ENCODE measurements at regions not wholly inside any gene's neighbourhood (a gene's known extent, or its start where the extent isn't known, plus 50 kb on each side); places are given as distances from the start of the nearest gene placed in this dataset.
"Not testable (repeated sequence)": the region's sequence is repeated elsewhere in the genome, so short reads cannot be mapped to it uniquely, and the experiment has no call there.

DNA sequence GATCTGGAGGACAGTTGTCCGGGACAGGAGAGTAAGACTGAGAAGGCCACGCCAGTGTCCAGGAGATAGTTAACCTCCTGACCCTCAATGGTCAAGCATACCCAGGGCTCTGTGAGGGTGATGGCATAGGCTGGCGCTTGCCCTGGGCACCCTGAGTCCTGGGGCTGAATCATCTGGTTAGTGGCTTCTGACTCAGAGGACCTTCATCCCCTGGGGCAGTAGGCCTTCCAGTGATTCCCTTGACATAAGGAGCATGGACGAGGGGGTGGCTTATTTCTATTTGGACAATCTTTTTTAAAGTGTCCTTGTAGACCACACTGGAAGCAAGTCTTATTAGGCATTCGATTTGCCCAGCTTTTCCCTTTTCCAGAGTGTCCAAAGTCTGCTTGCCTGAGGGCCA, 108.4 kb upstream of the SHISA3 start:
- DNase-seq: not testable (repeated sequence)

DNA sequence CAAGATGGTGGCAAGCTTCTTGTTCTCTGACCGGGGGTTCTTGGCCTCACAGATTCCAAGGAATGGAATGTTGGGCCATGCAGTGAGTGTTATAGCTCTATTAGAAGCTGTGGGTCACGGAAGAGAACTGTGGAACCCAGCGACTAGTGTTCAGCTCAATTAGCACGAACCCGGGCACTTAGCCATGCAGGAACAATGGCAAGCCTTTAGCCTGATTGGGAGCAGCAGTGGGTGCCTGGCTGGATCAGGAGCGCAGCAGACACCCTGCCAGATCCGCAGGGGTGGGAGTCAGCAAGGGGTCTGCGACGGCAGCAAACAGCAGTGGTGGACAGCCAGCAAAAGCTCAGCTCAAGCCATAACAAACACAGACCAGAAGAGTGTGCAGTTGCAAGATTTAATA, 105.1 kb upstream of the SHISA3 start:
- DNase-seq: not testable (repeated sequence)

DNA sequence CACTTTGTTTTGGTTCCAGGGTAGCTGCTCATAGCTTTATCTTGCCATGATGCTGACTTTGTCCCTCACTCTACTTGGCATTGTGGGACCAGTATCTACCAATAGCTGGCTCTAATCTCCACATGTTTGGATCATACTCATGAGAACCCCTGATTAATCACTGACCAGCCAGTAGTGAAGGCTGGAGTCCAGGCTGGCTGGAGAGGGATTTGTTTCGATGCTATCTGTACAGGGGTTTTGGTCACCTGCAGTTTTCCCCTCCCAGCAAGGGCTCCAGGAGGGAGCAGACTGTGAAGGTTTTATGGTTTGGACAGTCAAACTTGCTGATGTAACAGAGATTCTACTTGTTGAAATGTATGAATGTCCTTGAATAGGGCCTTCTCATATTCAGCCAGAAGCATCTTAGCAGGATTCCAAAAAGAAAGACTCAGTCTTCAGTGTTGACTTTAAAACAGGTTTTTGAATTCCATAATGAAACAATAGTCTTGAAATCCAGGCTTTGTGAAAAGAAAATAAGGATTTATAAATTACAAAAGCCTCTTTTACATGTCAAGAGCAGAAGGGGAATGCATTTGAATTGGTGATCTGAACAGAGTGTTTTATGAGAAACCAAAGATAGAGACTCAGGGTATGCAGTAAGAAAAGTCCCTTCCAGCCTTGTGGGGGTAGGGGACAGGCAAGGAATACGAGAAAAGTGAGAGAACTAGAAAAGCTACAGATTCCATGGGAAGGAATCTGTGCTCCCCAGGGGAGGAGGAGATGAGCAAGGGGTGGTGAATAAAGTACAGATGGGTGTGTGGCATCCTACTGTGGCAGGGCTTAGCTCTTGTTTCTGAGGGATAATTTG, 103.1 kb upstream of the SHISA3 start:
- DNase-seq: no peak

DNA sequence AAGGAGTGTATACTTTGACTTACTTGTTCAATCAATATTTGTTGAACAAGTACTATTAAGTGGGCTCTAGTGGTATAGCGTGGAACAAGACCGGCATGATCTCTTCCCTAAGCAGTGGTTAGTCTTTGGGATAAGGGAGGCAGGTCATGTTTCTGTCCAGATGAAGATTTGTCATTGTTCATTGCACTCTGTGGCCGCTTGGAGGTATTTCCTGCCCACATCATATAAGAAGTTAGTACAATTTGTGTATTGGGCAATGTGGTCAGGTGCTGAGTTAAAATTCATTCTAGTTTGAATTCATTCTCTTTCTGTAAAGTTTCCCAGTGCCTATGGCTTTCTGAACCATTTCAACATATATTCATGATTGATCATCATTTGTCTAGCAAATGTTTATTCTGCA, 101.1 kb upstream of the SHISA3 start:
- DNase-seq: no peak

DNA sequence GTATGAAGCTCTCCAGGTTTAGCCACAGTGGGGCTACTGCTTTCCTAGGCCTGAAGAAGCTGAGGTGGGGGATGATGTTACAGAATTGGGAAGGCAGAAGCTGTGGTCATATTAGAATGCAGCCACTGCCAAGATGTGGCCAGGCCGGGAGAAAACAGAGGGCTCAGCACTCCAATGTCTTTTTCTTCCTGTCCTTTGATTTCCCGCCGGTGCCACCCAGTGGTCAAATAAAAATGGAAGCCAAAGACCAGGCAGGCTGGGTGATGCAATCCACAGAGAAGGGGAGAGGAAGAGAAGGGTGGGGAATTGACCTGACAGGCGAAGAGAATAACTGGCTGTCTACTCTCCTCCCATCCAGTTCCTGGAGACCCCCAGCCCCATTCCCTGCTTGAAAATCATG, 94.9 kb upstream of the SHISA3 start:
- peak; percentile 32 for DNase-seq

DNA sequence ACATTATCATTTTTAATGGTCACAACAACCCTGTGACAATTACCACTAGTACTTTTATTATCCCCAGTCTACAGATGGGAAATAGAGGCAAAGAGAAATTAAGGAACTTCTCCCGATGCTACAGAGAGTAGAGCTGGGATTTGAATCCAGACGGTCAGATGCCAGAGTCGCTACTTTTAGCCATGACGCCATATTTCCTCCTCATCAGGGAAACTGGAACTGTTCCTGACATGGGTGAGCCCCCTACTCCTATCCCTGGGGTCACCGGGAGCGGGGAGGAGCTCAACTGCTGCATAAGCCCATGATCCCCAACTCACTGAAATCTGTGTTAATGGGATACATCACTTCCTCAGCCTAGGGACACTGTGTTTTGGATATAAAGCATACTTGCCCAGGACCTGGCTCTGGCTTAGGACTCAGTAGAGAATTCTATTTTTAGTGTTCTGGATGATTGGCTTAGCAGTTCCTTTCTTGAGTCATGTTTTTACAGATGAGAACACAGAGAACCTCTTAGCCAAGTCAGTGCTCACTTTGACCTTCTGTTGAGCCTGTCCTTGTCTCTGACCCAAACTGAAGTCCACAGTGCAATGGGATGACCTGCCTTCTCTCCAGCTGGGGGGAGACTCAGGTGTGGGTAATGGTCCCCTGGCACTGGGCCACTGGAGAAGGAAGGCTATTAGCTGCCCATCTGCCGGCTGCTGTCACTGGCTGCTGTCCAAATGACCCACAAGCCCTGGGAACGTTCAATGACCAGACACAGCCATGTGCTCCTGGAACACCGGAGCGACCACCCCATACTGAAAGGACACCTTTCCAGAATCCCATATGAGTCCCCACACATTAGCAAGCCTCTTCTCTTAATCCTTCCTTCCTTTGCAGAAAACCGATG, 90.8 kb upstream of the SHISA3 start:
- no peak for DNase-seq

DNA sequence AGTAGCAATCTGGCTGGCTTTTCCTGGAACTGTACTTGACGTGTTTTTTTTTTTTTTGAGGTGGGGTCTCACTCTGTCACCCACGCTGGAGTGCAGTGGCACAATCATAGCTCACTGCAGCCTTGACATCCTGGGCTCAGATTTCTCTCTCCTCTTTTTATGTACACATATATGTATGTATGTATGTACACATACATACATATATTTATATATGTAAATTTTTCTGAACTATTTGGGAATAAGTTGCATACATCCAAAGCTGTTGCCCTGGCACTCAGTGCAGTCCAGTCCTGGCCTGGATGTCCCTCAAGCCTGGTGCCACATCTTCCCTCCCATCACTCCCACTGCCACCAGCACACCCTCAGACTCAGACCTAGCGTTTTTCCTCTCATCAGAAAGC, 89.0 kb upstream of the SHISA3 start:
- DNase-seq: no peak

DNA sequence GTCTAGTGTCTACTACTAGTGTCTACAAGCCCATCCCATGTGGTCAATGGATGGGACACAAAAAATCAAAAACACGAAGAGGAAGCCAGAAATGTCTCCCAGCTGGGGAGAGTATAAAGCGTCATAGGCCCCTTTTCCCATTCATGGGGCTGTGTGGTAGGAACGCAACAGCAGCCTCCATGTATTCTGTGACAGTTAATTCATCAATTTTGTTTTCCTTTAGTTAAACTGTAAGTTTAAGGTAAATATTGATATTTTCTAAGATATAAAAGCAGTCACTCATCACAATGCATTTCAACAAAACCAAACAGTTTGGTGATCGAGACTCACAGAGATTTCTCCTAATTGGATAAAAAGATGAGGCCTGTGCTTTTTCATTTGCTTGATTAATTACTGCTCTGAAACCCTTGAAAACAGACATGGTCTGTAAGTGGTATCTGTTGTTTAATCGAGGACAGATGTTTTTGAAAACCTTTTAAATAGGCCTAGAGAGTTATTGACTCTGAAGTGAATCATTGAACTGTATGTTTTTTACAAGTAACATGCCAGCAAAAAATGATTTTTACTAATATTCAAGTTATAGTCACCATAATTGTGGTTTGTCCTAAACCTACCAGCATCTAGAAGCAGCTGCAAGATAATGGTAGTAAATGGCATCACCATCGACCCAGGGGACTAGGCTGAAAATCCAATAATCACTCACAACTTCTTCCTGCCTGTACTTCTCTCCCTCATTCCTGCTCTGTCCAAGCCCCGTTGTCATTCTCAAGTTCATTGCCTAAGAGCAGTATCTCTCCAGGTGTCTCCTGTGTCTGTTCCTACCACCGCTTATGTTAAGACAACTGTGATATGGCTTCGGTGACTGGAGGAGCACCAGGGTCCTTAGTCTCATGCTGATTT, 87.7 kb upstream of the SHISA3 start:
- DNase-seq: no peak

DNA sequence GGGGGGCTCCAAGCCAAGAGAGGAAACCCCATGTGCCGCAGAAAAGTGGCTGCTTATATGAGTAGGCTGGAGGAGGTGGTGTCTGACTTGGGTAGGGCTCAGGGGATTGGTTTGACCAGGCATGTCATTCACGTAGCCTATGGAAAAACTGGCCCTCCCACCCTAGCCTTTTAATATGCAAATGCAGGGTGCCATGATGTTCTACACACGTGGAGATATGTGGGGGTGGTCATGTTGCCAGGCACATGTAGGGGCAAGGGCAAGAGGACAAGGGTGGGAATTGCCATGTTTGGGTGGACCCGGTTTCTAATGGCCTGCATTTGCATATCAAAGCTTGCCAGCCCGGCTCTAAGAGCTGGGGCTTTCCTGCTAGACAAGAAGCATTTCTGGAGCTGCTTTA, 86.9 kb upstream of the SHISA3 start:
- no peak for DNase-seq

DNA sequence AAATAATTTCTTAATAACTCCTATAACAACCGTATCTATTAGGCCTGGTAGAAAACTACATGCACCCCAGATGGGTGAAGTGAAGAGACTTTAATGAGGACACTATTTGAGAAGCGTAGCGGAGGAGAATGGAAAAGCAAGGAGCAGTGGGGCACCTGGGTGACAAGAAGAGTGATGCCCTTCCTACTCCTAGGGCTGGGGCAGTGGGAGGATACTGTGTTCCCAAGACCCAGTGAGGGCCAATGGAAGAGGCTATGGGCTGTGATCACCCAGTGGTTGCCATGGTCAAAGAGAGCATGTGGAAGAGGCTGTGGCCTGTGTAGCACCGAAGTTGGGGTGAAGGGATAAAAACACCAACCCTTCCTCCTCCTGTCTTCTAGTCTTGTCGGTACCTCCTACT, 86.5 kb upstream of the SHISA3 start:
- no peak for DNase-seq

DNA sequence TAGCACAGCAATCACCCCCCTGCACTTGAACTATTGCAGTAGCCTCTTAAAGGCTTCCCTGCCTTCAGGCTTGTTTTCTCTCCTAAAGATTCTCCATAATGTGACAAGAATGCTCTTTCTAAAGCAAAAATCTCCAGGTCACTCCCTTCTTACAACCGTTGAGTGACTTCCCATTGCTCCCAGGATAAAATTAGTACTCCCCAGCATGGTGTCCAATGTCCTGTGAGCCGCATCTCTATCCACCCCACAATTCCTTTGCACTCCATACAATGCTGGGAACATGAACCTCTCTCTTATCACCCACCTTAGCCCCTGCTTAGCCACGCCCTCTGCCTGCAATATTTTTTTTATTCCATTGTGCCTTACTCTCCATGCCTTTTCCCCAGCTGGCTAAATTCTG, 85.7 kb upstream of the SHISA3 start:
- DNase-seq: no peak

DNA sequence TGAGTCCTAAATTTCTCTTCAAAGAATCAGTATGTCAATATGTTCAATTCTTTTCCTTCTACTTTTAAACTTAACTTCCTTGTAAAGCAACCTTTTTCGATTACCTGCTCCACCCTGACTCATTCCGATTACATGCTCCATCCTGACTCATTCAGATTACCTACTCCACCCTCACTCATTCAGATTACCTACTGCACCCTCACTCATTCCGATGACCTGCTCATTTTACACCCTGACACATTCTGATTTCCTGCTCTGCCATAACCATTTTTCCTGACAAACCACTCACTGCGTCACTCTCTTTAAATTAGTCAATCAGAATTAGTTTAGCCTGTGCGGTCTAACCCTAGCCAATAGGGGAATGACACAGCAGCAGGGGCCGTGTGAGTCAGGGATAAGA, 83.9 kb upstream of the SHISA3 start:
- not testable (repeated sequence) for DNase-seq

DNA sequence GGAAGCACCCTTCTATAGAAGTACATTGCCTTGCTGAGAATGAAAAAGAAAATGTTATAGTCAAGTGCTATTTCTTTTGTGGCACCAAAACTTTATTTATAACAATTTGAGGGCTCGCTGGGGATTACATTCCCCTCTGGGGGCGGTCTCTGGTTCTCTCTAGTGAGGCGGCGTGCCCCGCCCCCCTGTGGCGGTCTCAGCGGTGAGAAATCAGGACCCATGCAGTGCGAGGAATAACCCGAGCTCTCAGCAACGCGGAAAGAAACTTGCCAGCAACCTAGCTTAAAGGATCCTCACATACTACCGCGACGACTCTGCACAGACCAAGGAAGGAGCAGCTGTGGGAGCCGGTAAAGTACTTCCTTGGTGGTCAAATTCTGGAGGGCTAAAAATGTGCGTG, 83.4 kb upstream of the SHISA3 start:
- DNase-seq: no peak

DNA sequence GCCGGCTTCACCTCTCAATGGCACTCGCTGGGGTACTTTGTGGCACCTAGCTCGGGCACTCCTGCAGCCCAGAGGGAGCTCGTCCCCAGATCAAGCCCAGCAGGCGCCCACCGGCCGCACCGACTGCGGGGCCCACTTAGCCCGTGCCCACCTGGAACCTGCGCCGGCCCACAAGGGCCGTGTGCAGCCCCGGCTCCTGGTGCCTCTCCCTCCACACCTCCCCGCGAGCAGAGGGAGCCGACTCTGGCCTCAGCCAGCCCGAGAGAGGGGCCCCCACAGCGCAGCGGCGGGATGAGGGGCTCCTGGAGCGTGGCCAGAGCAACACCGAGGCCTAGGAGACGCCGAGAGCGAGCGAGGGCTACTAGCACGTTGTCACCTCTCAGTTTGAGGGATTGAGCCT, 82.1 kb upstream of the SHISA3 start:
- DNase-seq: no peak

DNA sequence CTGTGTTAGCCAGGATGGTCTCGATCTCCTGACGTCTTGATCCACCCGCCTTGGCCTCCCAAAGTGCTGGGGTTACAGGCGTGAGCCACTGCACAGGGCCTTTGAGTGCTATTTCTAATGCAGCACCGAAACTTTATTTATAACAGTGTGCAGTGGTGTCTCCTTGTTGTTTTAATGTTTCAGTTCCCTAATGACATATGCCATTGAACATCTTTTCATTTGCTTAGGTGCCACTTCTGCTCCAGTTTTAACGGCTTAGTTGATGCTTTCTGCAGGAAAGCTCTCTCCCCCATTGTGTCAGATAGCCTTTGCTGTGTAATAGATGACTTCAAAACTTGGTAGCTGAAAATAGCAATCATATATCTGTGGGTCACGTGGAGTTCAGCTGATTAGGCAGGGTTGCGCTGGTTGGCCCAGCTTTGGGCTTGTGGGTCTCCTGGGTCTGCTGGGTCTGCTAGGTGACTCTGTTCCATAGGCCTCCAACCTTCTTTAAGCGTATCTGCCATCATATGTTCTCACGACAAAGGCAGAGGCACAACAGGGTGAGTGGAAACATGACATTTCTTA, 76.4 kb upstream of the SHISA3 start:
- DNase-seq: no peak

DNA sequence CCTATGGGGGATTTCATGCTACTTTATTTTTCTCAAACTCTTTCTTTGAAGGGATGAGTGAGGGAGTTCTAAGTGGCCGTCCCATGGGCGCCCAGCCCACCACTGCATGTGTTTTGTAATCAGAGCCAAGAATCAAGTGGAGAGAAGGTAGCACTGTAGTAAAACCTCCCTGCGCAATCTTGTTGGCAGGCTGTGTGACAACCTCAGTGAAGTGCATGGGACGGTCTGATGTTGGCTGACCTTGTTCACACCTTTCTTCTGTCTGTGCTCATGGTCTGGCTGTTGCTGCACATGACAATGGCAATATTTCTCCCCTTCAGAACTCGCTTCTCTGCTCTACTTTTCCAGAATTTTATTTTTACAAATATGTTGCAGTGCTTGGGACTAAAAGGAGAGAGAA, 71.2 kb upstream of the SHISA3 start:
- DNase-seq: no peak

DNA sequence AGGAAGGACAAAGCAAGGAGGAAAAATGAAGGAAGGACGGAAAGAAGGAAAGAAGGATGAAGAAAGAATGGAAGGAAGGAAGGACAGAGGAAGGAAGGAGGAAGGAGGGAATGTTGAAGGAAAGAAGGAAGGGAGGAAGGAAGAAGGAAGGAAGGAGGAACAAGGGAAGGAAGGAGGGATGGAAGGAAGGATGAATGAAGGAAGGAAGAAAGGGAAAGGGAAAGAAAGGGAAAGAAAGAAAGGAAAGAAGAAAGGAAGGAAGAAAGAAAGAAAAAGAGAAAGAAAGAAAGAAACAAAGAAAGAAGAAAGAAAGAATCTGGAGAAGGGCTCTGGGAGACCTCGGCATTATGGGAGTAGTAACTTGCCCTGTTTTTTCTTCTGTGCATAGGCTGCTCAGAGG, 70.8 kb upstream of the SHISA3 start:
- DNase-seq: no peak

DNA sequence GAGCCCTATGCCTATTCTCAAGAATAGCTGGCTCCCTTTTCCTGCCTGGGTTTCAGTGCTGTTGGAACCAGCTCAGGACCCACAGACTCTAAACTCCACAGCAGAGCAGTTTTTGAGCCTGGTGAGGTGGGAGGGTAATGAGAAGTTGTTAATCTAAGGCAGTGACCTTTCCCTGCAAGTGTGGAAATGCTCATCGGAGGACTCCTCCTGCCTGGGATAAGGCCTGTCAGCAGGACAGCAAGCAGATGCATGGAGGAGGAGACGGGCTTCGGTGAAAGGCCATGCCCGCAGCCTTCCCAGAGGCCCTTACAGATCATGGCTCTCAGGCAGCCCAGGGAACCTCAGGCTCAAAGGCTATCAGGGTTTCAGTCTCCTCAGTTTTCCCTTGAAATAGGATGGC, 70.0 kb upstream of the SHISA3 start:
- DNase-seq: no peak

DNA sequence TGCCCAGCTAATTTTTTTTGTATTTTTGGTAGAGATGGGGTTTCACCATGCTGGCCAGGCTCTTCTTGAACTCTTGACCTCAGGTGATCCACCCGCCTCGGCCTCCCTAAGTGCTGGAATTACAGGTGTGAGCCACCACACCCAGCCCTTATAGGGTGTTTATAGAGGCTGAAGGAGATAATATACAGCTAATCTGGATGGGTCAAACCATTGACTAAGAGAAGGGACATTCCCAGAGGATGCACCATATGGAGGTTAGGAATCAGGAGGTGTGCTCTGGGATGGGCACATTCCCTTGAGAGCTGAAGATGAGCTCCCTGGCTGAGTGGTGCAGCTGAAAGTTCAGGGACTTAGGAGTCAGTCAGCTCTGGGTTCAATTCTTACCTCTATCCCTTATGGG, 68.3 kb upstream of the SHISA3 start:
- DNase-seq: no peak

DNA sequence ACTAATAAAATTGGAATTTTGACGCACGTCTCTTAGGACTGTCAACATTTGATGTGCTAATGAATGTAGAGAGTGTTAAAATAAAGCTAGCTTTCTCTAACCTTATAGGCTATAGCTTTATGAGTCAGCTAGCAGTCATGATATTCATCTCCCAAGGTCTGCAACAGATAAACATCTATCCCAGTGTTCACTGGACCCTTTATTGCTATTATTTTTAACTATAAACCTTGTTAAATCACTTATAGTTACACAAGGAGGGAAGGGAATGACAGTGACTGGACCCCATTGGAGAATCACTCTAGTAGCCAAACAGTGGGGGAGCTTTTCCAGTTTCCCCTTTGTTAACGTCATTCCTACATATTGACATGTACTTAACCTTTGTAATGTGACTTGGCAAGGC, 67.9 kb upstream of the SHISA3 start:
- no peak for DNase-seq

DNA sequence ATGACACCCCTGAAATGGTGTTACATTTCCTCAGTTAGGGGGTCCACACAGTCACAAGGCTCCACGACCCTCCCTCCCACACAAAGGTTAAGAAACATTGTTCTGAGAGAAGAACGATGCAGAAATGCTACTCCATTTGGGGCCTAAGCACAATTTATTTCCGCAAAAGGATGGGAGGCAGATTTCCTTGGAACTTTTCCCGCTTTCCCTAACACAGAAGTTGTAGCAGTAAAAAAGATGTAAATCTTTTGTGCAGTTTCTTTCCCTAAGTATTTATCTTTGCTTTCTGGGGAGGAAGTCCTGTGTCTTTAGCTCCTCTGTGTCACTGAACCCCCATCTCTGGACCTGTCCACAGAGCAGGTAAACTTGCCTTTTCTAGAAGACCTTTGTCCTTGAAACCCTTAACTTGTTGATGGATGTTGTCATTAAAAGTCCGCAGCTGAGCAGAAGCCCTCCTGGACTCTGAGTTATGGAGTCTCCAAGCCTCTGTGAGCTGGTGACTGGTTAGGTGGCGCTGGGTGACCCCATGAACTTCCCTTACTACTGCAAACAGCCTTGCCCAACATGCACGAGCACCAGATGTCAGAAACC, 67.2 kb upstream of the SHISA3 start:
- no peak for DNase-seq

DNA sequence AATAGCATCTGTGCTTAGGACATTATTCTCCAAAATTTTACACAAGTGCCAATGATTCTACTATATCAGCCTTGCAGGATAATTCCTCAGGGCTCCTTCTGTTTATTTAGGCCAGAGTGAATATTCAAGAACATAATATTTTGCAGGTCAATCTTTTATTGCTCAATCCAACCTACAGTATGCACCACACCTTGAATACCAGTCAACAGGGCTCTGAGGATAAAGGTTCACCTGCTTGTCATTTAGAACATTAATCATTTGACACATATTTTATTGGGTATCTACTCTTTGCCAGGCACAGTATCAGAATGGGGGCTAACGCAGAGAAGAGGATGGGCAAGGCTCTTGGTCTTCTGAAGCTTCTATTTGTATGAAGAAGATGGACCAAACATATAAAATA, 66.2 kb upstream of the SHISA3 start:
- DNase-seq: no peak

Data from retina (tissue), 1 donor.